Peyer's patch (tissue), 4 donors: ENCODE measurements at regions not wholly inside any gene's neighbourhood (a gene's known extent, or its start where the extent isn't known, plus 50 kb on each side); places are given as distances from the start of the nearest gene placed in this dataset.

ENCODE experiments used
- CTCF ChIP-seq, 6 experiments: fragments of 450-650 bp in 4 of 6; fragments of 200-600 bp in 2 of 6; sonication (generic) in 1 of 6; IDR thresholded peaks; one replicate each; pipeline ENCODE4 v1.5.1; 2017 to 2019; ENCODE audit warnings: antibody characterized with exemption in 6 of 6, mild to moderate bottlenecking in 3 of 6, moderate library complexity in 1 of 6
- POLR2A ChIP-seq, 2 donors: fragments of 450-650 bp; IDR thresholded peaks; one replicate each; pipeline ENCODE4 v1.5.1; 2017; ENCODE audit warnings: antibody characterized with exemption in 2 of 2, mild to moderate bottlenecking in 2 of 2, moderate library complexity in 2 of 2

- TF ChIP-seq CTCF (IDR thresholded peaks at IDR 0.05) = no peak
- TF ChIP-seq POLR2A (IDR thresholded peaks at IDR 0.05) = no peak
These were observed 154.0 kb downstream of the NDUFA12 start for GRCh38 chr12:94849411-94849976.
